MCF 10A (cell line): ENCODE measurements at regions not wholly inside any gene's neighbourhood (a gene's known extent, or its start where the extent isn't known, plus 50 kb on each side); places are given as distances from the start of the nearest gene placed in this dataset.

ENCODE experiments used
- BruUV-seq: library from RNA; stranded (reverse); fragments of 400-500 nt; replicated peaks from 2 replicates; lab custom pipeline; 2021; lab: Mats Ljungman, UMichigan
- CTCF ChIA-PET: fragments of 300-600 bp; sonication (Branson Sonifier 250); formaldehyde crosslinking; extraction: SDS; loops from one replicate; lab custom pipeline; 2021; ENCODE audit warnings: antibody characterized with exemption, inconsistent platforms; lab: Yijun Ruan, JAX
- POLR2A ChIA-PET: fragments of 300-600, 350-650 bp; sonication (Branson Sonifier 250); formaldehyde crosslinking; extraction: SDS; loops from one replicate; lab custom pipeline; 2020; ENCODE audit warnings: antibody characterized with exemption, inconsistent platforms; lab: Yijun Ruan, JAX
- DNase-seq: peaks from one replicate; pipeline ENCODE4 v3.0.0-alpha.2; 2018; ENCODE audit not compliant: unreplicated experiment
- H3K27ac Mint-ChIP-seq: one replicate; pipeline ENCODE4 v1.8.0; 2022; ENCODE audit warnings: mild to moderate bottlenecking, low read depth, mixed read lengths; ENCODE audit not compliant: unreplicated experiment
- H3K27me3 Mint-ChIP-seq: one replicate; pipeline ENCODE4 v1.8.0; 2022; ENCODE audit warnings: mixed read lengths; ENCODE audit not compliant: insufficient read depth, unreplicated experiment
- H3K36me3 Mint-ChIP-seq: one replicate; pipeline ENCODE4 v1.8.0; 2022; ENCODE audit warnings: mild to moderate bottlenecking, moderate library complexity, mixed read lengths; ENCODE audit not compliant: insufficient read depth, unreplicated experiment
- H3K4me1 Mint-ChIP-seq: one replicate; pipeline ENCODE4 v1.8.0; 2022; ENCODE audit warnings: mixed read lengths; ENCODE audit not compliant: insufficient read depth, unreplicated experiment
- H3K4me3 Mint-ChIP-seq: one replicate; pipeline ENCODE4 v1.8.0; 2022; ENCODE audit warnings: mild to moderate bottlenecking, moderate library complexity, mixed read lengths; ENCODE audit not compliant: unreplicated experiment
- H3K9me3 Mint-ChIP-seq: one replicate; pipeline ENCODE4 v1.8.0; 2022; ENCODE audit warnings: mixed read lengths; ENCODE audit not compliant: unreplicated experiment
- intact Hi-C: fragments of 100-400 bp; cut with micrococcal nuclease; formaldehyde crosslinking; loops from 2 replicates; pipeline ENCODE4 v1.14.1; 2022
- TF ChIP-seq, protein P1 (sequence below): fragments of 200-600 bp; IDR thresholded peaks from one replicate; pipeline ENCODE4 v1.8.0; 2022; ENCODE audit warnings: antibody characterized with exemption, mild to moderate bottlenecking; ENCODE audit not compliant: unreplicated experiment

DNA sequence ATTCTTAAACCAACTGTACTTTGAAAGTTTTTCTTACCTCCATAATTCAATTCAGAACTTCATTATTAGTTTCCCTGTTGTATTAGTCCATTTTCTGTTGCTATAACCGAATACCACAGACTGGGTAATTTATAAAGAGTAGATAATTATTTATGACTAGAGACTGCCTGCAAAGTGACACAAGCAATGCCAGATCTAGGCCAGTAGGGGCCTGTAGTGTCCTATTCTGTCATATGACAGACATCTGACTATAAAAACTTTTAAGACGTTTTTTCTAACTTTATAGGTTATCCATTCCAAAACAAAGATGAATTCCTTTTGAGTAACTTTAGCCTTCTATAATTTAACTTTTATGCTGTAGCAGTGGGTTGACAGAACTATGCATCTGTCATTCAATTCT, 2783.8 kb downstream of the PCDH9 start:
- POLR2A ChIA-PET, result no interaction called here
- BruUV-seq, result no TSS peak
- no peak overlapping the region for H3K4me3 Mint-ChIP-seq
- TF ChIP-seq, protein P1, sequence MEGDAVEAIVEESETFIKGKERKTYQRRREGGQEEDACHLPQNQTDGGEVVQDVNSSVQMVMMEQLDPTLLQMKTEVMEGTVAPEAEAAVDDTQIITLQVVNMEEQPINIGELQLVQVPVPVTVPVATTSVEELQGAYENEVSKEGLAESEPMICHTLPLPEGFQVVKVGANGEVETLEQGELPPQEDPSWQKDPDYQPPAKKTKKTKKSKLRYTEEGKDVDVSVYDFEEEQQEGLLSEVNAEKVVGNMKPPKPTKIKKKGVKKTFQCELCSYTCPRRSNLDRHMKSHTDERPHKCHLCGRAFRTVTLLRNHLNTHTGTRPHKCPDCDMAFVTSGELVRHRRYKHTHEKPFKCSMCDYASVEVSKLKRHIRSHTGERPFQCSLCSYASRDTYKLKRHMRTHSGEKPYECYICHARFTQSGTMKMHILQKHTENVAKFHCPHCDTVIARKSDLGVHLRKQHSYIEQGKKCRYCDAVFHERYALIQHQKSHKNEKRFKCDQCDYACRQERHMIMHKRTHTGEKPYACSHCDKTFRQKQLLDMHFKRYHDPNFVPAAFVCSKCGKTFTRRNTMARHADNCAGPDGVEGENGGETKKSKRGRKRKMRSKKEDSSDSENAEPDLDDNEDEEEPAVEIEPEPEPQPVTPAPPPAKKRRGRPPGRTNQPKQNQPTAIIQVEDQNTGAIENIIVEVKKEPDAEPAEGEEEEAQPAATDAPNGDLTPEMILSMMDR, result peak; percentile 12
- peak; percentile 24 for DNase-seq
- no peaks in the 10 kb centered on the region for H3K27me3 Mint-ChIP-seq
- H3K9me3 Mint-ChIP-seq, result no peaks in the 10 kb centered on the region
- no peaks in the 10 kb centered on the region for H3K4me1 Mint-ChIP-seq
- intact Hi-C loops, result no loop called here
- CTCF ChIA-PET, result interaction anchor here (0.6 kb wide), 1 partner anchor 122 kb away, joined by 3 read pairs; no protein-coding TSS in a partner anchor
- no peak overlapping the region for H3K27ac Mint-ChIP-seq
- no peaks in the 10 kb centered on the region for H3K36me3 Mint-ChIP-seq

DNA sequence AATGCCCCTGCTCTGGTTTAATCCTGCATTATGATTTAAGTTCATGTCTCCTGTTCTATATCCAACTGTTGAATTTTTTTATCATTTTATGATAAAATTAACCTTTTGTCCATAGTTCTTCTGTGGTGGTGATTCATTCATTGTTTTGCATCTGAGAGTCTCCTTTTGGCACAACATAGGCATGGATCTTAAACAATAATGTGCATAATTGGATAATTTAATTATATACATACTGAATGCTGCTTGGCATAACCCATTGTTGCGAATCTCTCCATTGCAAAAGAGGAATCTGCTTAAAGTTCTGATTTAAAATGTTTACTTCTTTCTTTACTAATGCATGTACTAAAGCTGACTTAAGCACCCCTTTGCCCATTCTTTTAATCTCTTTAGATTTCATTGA, 2788.4 kb downstream of the PCDH9 start:
- TF ChIP-seq, protein P1, result no peak
- H3K9me3 Mint-ChIP-seq, result no peaks in the 10 kb centered on the region
- BruUV-seq, result no TSS peak
- H3K4me1 Mint-ChIP-seq, result no peaks in the 10 kb centered on the region
- ChIA-PET POLR2A (no interaction called here), CTCF (no interaction called here)
- H3K27me3 Mint-ChIP-seq, result no peaks in the 10 kb centered on the region
- DNase-seq, result no peak
- intact Hi-C loops, result no loop called here
- no peak overlapping the region for H3K4me3 Mint-ChIP-seq
- no peaks in the 10 kb centered on the region for H3K36me3 Mint-ChIP-seq
- no peak overlapping the region for H3K27ac Mint-ChIP-seq

- no peaks in the 10 kb centered on the region for H3K36me3 Mint-ChIP-seq
- BruUV-seq, result no TSS peak
- no peaks in the 10 kb centered on the region for H3K27me3 Mint-ChIP-seq
- no peaks in the 10 kb centered on the region for H3K9me3 Mint-ChIP-seq
- TF ChIP-seq, protein P1, result no peak
- ChIA-PET CTCF (interaction anchor here (0.6 kb wide), 1 partner anchor 1511 kb away, joined by 6 read pairs; no protein-coding TSS in a partner anchor), POLR2A (interaction anchor here (0.5 to 0.6 kb wide), 2 partner anchors 198 to 1270 kb away, joined by 3 read pairs; no protein-coding TSS in a partner anchor)
- no peak for DNase-seq
- intact Hi-C loops, result no loop called here
- H3K4me3 Mint-ChIP-seq, result no peak overlapping the region
- H3K4me1 Mint-ChIP-seq, result no peaks in the 10 kb centered on the region
- H3K27ac Mint-ChIP-seq, result no peak overlapping the region
Measured at GRCh38 chr13:64438084-64438483, 2792.1 kb downstream of the PCDH9 start.

- Mint-ChIP-seq H3K36me3 (no peaks in the 10 kb centered on the region), H3K9me3 (no peaks in the 10 kb centered on the region), H3K27ac (no peak overlapping the region), H3K27me3 (no peaks in the 10 kb centered on the region), H3K4me3 (no peak overlapping the region), H3K4me1 (no peaks in the 10 kb centered on the region)
- TF ChIP-seq, protein P1, result no peak
- DNase-seq, result no peak
- CTCF ChIA-PET, result interaction anchor here (0.6 kb wide), 1 partner anchor 547 kb away, joined by 5 read pairs; no protein-coding TSS in a partner anchor
- intact Hi-C loops, result no loop called here
- BruUV-seq, result no TSS peak
- POLR2A ChIA-PET, result no interaction called here
Measured at GRCh38 chr13:64429691-64430090, 2800.4 kb downstream of the PCDH9 start.
